HG02759 (cell line): ENCODE measurements at regions not wholly inside any gene's neighbourhood (a gene's known extent, or its start where the extent isn't known, plus 50 kb on each side); places are given as distances from the start of the nearest gene placed in this dataset.
"Not testable (repeated sequence)": the region's sequence is repeated elsewhere in the genome, so short reads cannot be mapped to it uniquely, and the experiment has no call there.

Source experiments
- ATAC-seq: cut with Tn5 transposase; IDR thresholded peaks from one replicate; pipeline ENCODE4 v1.9.1; 2021; ENCODE audit warnings: mild to moderate bottlenecking, moderate library complexity; ENCODE audit not compliant: unreplicated experiment

DNA sequence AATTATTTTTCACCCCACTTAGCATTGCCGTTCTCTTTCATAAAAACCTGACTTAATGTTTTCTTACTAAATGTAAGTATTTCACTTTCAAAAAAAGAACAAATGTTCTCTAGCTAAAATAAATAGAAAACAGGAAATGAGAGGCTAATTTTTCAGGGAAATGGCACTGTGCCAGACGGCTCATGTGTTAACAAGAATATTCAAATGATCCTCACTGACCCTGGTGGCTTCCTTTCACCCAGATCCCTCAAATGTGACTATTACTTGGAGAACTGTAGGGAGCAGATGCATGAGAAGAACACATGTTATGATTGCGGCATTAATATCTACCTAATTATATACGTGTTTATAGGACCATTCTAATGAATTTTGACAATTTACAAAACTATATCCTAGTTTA, 827.7 kb downstream of the SOCS6 start:
- no peak for ATAC-seq

- no peak for ATAC-seq
These were observed 826.4 kb downstream of the SOCS6 start for GRCh38 chr18:71115261-71115660.

DNA sequence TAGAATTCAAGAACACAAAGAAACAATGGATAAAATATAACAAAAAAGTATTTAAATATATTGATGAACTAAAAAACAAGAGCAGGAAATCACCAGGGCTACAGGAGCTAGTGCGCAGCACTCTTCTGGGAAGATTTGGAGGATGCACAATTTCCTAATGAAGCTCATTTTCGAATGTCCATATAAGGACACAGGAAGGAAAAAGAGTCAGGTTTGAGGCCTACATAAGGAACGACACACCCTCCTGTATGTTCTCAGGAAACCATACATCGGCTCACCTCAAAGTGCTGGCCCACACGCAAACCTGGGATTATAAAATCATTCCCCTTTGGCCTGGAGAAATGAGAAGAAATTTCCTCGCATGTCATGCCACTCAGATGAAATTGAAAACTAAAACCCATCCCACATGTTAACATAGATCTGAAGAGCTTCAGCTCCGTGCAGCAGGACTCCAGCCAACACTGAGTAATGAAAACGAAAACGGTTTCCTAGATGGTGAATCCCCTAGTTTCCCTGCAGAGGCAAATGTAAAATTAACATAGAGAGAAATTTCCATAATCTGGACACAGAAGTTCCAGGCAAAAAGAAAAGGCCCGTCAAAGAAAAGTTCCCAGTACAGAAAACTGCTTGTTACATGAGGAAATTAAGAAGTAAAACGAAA, 825.8 kb downstream of the SOCS6 start:
- ATAC-seq = no peak

DNA sequence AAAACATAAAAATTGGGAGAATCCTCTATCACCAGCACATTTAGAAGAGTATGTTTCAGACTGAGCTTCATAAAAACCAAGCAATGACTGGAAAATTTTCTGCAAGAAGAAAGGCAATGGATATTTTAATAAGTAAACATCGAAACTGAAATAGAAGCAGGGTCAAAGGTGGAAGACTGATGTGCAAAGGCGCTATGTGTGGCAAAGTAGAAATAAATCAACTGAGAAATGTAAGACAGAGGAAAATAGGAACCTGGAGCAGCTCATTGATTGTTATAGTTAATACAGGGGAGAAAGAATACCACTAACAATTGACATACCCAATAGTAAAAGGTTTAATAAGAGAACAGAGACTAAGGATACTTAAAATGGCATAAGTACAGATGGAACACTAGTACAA, 818.4 kb downstream of the SOCS6 start:
- no peak for ATAC-seq

- ATAC-seq = no peak
These were observed 817.9 kb downstream of the SOCS6 start for GRCh38 chr18:71106701-71107100.

DNA sequence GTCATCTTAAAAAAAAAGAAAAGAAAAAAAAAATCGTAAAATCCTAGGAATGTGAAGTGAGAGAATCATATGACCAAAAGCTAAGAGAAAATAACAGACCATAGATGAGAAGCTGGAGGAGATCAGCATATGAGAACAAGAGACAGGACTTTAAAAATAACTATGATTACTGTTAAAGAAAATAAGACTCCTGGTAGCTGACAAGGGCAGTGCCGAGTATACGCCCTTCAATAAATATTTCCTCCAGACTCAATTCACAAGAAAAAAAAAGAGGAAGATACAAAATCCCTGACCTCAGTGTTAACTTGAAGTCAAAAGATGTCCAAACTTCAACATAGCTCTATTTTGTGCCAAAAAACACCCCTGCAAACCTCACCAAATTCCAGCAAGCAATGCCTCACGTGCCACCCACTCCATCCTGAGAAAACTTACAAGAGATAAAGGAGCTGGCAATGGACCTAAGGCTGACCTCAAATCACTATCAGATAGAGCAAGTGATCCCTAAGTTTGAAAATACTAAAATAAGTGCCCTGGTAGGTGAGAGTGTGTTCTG, 817.2 kb downstream of the SOCS6 start:
- ATAC-seq = no peak

DNA sequence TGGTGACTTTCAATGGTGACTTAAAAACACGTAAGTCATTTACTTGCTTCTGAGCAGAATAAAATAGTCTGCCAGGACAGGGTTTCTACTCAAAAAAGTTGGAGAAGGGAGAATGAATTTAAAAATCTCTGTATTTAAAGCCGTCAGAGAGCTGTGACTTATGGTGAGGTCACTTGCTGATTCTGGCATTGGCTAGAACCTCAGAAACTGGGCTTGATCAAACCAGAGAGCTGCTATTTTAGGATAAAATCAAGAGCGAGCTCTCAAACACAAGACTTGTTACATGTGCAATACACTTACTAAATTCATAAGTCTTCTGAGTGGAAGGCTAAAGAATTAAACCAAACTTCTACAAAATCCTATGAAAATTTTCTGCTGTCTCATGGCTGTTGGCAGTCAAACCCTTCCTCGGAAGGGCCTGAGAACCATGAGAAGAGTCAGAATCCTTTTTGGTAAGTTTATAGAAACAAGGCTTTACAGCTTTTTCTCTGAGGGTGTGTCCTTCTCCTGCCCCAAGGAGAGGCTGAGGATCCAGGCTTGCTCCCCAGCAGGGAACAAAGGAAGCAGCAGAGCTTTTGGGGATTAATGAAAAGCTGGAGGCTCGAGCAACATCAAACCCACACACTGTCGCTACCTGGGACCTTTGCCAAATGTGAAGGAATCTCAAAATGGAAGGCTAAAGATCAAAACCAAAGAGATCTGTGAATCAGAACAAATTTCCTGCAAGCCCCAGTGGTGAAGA, 816.4 kb downstream of the SOCS6 start:
- ATAC-seq = no peak

- no peak for ATAC-seq
These were observed 790.8 kb downstream of the SOCS6 start for GRCh38 chr18:71079606-71080005.

DNA sequence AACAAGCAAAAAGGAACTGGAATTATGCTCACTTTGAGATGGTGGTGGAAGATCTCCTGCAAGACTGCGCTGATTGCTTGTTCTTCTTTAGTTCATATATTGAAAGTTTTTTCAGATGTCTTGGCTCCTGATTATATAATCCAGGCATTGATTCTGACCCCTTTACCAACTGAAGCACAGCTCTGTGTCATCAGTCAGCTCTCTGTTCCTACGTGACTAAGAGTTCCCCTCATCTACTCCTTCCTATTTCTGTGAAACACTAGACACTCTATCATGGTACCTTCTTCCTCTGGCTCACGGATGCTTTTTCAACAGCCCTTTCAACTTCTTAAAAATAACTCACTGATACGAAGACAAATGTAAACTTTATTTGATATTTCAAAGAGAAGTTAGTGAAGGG, 788.6 kb downstream of the SOCS6 start:
- ATAC-seq = no peak

- no peak for ATAC-seq
These were observed 786.3 kb downstream of the SOCS6 start for GRCh38 chr18:71075147-71075546.

- ATAC-seq = no peak
These were observed 779.5 kb downstream of the SOCS6 start for GRCh38 chr18:71068338-71068737.

DNA sequence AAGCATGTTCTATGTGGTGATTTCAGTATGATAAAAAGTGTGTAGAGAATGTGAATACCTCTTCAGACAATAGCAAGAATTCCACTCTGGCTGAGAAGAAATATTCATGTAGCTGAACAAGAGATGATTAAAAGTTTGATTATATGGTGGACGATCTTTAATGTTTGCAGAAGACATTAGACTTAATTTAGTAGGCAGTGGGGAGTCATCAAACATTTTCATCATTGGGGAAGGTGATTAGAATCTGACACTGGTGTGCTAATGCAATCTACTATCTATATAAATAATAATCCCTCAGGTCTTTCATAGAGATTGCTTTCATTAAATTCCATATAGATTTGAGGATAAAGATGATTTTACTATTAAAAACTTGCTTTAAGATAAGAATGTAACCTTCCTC, 761.0 kb downstream of the SOCS6 start:
- ATAC-seq = no peak

DNA sequence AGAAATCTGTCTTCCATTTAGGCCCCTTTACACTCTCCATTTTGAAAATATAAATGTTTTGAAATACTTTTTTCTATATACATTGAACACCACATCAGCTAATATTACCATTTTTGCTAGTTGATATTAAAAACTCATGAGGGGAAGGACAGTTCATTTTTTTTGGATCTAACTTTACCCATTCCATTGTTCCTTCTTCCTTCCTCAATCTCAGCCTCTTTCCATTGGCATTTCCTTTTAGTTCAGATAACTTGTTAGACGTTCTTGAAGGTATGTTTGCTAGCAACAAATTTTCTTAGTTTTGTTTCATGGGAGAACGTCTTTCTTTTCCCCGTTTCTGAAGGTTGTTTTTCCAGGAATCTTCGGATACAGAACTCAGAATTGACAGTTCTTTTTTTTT, 759.0 kb downstream of the SOCS6 start:
- no peak for ATAC-seq

DNA sequence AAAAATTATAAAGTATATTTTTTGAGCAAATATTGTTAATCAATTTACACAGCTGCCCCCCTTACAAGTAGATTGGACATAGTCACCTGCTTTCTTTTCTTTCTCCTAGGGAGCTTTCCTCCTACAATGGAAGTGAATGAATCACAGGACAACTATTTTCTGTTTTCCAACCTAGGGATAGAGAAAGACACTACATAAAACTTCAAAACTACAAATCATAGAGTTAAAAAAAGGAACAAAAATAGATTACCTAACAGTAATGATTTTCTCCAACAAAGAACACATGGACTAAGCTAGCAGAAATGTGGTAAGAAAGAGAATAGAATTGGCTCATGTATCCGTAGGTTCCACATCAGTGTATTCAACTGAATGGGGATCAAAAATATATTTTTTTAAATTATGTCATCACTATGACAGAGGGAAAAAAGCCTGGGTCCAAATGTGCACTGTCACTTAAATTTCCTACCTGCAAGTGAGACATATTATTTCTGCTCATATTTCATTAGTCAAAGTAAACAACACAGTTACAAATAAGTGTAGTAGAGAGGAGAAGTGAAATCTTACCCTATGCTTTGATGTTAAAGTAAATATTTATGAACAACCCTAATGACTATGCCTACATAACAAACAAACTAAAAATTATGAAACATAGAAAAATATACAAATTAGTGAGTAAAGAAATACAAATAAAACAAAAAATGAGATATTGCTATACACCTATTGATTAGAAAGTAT, 756.7 kb downstream of the SOCS6 start:
- ATAC-seq = no peak

DNA sequence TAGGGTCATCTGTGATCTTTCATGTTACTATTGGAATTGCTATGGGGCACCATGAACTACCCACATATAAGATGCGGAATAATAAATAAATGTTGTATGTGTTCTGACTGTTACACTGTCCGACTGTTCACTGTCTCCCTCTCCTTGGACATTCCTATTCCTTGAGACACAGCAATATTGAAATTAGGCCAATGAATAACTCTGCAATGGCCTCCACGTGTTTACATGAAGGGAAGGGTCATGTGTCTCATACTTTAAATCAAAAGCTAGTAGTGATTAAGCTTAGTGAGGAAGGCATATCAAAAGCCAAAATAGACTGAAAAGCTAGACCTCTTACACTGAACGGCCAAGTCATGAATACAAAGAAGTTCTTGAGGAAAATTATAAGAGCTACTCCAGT, 751.3 kb downstream of the SOCS6 start:
- ATAC-seq = no peak

DNA sequence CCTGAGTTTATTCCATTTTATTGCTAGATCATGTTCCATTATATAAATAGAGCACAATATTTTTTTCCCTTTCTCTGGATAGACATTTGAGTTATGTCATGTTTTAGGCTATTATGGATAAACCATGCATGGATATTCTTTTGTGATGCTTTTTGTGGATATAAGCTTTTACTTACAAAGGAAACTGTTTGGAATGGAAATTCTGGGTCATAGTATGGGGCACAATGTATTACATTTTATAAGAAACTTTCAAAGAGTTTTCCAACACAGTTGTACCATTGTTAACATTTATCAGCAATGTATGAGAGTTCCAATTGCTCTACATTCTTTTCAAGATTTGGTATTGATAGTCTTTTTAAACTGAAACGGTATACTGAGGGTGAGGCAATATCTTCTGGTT, 749.4 kb downstream of the SOCS6 start:
- ATAC-seq = no peak

GRCh38 chr18:71036783-71037182, 747.9 kb downstream of the SOCS6 start:
- peak; percentile 71 for ATAC-seq

DNA sequence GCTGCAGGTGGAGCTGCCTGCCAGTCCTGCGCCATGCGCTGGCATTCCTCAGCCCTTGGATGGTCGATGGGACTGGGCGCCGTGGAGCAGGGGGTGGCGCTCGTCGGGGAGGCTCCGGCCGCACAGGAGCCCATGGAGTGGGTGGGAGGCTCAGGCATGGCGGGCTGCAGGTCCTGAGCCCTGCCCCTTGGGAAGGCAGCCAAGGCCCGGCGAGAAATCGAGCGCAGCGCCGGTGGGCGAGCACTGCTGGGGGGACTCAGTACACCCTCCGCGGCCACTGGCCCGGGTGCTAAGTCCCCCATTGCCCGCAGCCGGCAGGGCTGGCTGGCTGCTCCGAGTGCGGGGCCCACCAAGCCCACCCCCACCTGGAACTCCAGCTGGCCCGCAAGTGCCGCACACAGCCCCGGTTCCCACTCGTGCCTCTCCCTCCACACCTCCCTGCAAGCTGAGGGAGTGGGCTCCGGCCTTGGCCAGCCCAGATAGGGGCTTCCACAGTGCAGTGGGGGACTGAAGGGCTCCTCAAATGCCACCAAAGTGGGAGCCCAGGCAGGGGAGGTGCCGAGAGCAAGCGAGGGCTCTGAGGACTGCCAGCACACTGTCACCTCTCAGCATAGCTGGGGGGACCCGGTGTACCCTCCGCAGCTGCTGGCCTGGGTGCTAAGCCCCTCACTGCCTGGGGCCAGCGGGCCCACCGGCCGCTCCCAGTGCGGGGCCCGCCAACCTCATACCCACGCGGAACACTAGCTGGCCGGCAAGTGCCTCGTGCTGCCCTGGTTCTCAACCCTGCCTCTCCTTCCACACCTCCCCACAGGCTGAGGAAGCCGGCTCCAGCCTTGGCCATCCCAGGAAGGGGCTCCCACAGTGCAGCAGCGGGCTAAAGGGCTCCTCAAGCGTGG, 742.7 kb downstream of the SOCS6 start:
- ATAC-seq = not testable (repeated sequence)

DNA sequence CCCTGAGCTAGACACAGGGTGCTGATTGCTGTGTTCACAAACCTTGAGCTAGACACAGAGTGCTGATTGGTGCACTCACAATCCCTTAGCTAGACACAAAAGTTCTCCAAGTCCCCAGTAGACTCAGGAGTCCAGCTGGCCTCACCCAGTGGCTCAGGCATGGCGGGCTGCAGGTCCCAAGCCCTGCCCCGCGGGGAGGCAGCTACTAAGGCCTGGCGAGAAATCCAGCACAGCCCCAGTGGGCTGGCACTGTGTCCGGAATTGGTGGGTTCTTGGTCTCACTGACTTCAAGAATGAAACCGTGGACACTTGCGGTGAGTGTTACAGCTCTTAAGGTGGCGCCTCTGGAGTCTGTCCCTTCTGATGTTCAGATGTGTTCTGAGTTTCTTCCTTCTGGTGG, 741.2 kb downstream of the SOCS6 start:
- ATAC-seq = not testable (repeated sequence)

DNA sequence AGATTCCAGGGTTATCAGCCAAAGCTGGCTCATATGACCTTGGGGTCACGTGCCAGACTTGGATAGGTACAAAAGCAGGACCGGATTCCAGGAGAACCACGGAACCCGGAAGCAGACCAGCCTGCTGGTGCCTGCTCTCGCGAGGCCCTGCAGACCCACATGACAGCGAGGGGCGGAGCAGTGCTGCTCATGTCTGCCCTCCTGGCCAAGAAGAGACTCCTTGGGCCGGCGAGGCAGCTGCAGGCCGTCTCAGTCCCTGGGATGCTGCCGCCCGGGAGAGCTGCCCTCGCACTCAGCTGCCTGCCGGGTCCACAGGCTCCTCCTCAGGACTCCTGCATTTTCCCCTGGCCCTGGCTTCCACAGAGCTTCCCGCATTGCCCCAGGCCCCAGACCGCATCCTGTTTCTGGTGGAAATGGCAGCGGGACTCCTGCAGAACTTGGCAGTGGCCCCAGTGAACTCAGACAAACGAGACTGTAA, 739.5 kb downstream of the SOCS6 start:
- no peak for ATAC-seq

DNA sequence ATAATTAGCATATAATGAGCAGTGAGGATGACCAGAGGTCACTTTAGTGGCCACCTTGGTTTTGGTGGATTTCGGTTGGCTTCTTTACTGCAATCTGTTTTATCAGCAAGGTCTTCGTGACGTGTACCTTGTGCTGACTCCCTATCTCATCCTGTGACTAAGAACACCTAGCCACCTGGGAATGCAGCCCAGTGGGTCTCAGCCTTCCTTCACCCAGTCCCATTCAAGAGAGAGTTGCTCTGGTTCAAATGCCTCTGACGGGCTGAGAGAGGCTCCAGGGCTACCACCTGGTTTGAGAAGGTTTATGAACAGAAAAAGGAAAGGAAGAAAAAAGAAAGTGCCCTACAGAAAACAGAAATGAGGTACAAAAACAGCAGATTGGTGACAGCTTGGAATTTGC, 738.7 kb downstream of the SOCS6 start:
- ATAC-seq = no peak
